ENCODE measurements at regions not wholly inside any gene's neighbourhood (a gene's known extent, or its start where the extent isn't known, plus 50 kb on each side); places are given as distances from the start of the nearest gene placed in this dataset.

GRCh38 chr14:23895480-23895879, 58.1 kb upstream of the DHRS4 start:
- TF ChIP-seq, protein P1, sequence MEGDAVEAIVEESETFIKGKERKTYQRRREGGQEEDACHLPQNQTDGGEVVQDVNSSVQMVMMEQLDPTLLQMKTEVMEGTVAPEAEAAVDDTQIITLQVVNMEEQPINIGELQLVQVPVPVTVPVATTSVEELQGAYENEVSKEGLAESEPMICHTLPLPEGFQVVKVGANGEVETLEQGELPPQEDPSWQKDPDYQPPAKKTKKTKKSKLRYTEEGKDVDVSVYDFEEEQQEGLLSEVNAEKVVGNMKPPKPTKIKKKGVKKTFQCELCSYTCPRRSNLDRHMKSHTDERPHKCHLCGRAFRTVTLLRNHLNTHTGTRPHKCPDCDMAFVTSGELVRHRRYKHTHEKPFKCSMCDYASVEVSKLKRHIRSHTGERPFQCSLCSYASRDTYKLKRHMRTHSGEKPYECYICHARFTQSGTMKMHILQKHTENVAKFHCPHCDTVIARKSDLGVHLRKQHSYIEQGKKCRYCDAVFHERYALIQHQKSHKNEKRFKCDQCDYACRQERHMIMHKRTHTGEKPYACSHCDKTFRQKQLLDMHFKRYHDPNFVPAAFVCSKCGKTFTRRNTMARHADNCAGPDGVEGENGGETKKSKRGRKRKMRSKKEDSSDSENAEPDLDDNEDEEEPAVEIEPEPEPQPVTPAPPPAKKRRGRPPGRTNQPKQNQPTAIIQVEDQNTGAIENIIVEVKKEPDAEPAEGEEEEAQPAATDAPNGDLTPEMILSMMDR (IDR thresholded peaks at IDR 0.05) = no peak
- no peak for TF ChIP-seq POLR2A (IDR thresholded peaks at IDR 0.05)
